C4-2B (cell line): ENCODE measurements at regions not wholly inside any gene's neighbourhood (a gene's known extent, or its start where the extent isn't known, plus 50 kb on each side); places are given as distances from the start of the nearest gene placed in this dataset.

Source experiments
- ZFX ChIP-seq: fragments of 450-650 bp; IDR thresholded peaks from 2 replicates; pipeline ENCODE4 v1.6.1; 2017
- TF ChIP-seq, protein P1 (sequence below): fragments of 450-650 bp; conservative IDR thresholded peaks from 2 replicates; pipeline ENCODE4 v1.5.1; 2017; ENCODE audit warnings: mild to moderate bottlenecking

DNA sequence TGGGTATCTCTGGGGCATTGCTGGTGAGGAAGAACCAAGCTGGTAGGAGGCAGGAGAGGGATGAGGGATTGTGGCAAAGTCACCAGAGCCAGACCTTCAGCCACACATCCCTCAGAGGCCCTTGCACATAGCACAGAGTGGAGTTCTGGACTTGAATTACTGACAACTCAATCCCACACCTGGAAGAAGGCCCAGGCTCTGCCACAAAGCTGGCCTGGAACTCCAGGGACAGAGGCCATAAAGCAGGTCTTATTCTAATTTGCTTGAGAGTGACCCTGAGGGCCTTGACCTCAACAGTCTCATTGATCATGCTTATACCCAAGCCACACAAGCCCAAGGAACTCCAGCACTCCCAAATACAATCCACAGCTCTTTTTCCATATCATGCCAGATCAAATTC lies 486.2 kb upstream of the ZMIZ1 start:
- TF ChIP-seq, protein P1, sequence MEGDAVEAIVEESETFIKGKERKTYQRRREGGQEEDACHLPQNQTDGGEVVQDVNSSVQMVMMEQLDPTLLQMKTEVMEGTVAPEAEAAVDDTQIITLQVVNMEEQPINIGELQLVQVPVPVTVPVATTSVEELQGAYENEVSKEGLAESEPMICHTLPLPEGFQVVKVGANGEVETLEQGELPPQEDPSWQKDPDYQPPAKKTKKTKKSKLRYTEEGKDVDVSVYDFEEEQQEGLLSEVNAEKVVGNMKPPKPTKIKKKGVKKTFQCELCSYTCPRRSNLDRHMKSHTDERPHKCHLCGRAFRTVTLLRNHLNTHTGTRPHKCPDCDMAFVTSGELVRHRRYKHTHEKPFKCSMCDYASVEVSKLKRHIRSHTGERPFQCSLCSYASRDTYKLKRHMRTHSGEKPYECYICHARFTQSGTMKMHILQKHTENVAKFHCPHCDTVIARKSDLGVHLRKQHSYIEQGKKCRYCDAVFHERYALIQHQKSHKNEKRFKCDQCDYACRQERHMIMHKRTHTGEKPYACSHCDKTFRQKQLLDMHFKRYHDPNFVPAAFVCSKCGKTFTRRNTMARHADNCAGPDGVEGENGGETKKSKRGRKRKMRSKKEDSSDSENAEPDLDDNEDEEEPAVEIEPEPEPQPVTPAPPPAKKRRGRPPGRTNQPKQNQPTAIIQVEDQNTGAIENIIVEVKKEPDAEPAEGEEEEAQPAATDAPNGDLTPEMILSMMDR, result no peak
- TF ChIP-seq ZFX, result no peak
